ENCODE measurements at regions not wholly inside any gene's neighbourhood (a gene's known extent, or its start where the extent isn't known, plus 50 kb on each side); places are given as distances from the start of the nearest gene placed in this dataset.
"Not testable (repeated sequence)": the region's sequence is repeated elsewhere in the genome, so short reads cannot be mapped to it uniquely, and the experiment has no call there.

- Histone ChIP-seq H3K9me3 (ENCODE audit: control insufficient read depth in 2 of 2, low read length in 2 of 2) (no peaks in the 10 kb centered on the region), H3K27ac (ENCODE audit: low read depth in 2 of 2, low read length in 2 of 2) (no peak overlapping the region), H3K9ac (ENCODE audit: low read depth in 1 of 2, low read length in 2 of 2) (no peak overlapping the region), H3K4me1 (ENCODE audit: control insufficient read depth in 2 of 2, insufficient read depth in 2 of 2, low read length in 2 of 2) (no peaks in the 10 kb centered on the region), H3K4me3 (ENCODE audit: low read length in 2 of 2) (no peak overlapping the region), H3K27me3 (ENCODE audit: control insufficient read depth in 2 of 2, insufficient read depth in 2 of 2, low read length in 2 of 2) (no peaks in the 10 kb centered on the region), H3K36me3 (ENCODE audit: control insufficient read depth in 2 of 2, insufficient read depth in 2 of 2, low read length in 2 of 2) (no peaks in the 10 kb centered on the region)
Measured at GRCh38 chr3:159884661-159885402, 103.8 kb upstream of the IL12A start.

GRCh38 chr3:159886050-159886449, 102.6 kb upstream of the IL12A start:
- no peaks in the 10 kb centered on the region for H3K9me3 ChIP-seq (ENCODE audit: control insufficient read depth in 2 of 2, low read length in 2 of 2)
- no peak overlapping the region for H3K4me3 ChIP-seq (ENCODE audit: low read length in 2 of 2)
- H3K36me3 ChIP-seq (ENCODE audit: control insufficient read depth in 2 of 2, insufficient read depth in 2 of 2, low read length in 2 of 2), result no peaks in the 10 kb centered on the region
- H3K27ac ChIP-seq (ENCODE audit: low read depth in 2 of 2, low read length in 2 of 2), result no peak overlapping the region
- no peaks in the 10 kb centered on the region for H3K4me1 ChIP-seq (ENCODE audit: control insufficient read depth in 2 of 2, insufficient read depth in 2 of 2, low read length in 2 of 2)
- no peaks in the 10 kb centered on the region for H3K27me3 ChIP-seq (ENCODE audit: control insufficient read depth in 2 of 2, insufficient read depth in 2 of 2, low read length in 2 of 2)
- H3K9ac ChIP-seq (ENCODE audit: low read depth in 1 of 2, low read length in 2 of 2), result no peak overlapping the region

GRCh38 chr3:159886530-159886929, 102.1 kb upstream of the IL12A start:
- not testable (repeated sequence) for H3K4me3 ChIP-seq (ENCODE audit: low read length in 2 of 2); H3K9me3 ChIP-seq (ENCODE audit: control insufficient read depth in 2 of 2, low read length in 2 of 2); H3K27me3 ChIP-seq (ENCODE audit: control insufficient read depth in 2 of 2, insufficient read depth in 2 of 2, low read length in 2 of 2); H3K36me3 ChIP-seq (ENCODE audit: control insufficient read depth in 2 of 2, insufficient read depth in 2 of 2, low read length in 2 of 2); H3K27ac ChIP-seq (ENCODE audit: low read depth in 2 of 2, low read length in 2 of 2); H3K9ac ChIP-seq (ENCODE audit: low read depth in 1 of 2, low read length in 2 of 2); H3K4me1 ChIP-seq (ENCODE audit: control insufficient read depth in 2 of 2, insufficient read depth in 2 of 2, low read length in 2 of 2)

- H3K4me1 ChIP-seq (ENCODE audit: control insufficient read depth in 2 of 2, insufficient read depth in 2 of 2, low read length in 2 of 2), result no peaks in the 10 kb centered on the region
- H3K27me3 ChIP-seq (ENCODE audit: control insufficient read depth in 2 of 2, insufficient read depth in 2 of 2, low read length in 2 of 2), result no peaks in the 10 kb centered on the region
- H3K27ac ChIP-seq (ENCODE audit: low read depth in 2 of 2, low read length in 2 of 2), result no peak overlapping the region
- no peak overlapping the region for H3K4me3 ChIP-seq (ENCODE audit: low read length in 2 of 2)
- no peaks in the 10 kb centered on the region for H3K9me3 ChIP-seq (ENCODE audit: control insufficient read depth in 2 of 2, low read length in 2 of 2)
- no peaks in the 10 kb centered on the region for H3K36me3 ChIP-seq (ENCODE audit: control insufficient read depth in 2 of 2, insufficient read depth in 2 of 2, low read length in 2 of 2)
- H3K9ac ChIP-seq (ENCODE audit: low read depth in 1 of 2, low read length in 2 of 2), result no peak overlapping the region
Measured at GRCh38 chr3:159887168-159887567, 101.5 kb upstream of the IL12A start.

GRCh38 chr3:159887911-159888310, 100.7 kb upstream of the IL12A start:
- Histone ChIP-seq H3K9ac (ENCODE audit: low read depth in 1 of 2, low read length in 2 of 2) (no peak overlapping the region), H3K4me3 (ENCODE audit: low read length in 2 of 2) (no peak overlapping the region), H3K27me3 (ENCODE audit: control insufficient read depth in 2 of 2, insufficient read depth in 2 of 2, low read length in 2 of 2) (no peaks in the 10 kb centered on the region), H3K4me1 (ENCODE audit: control insufficient read depth in 2 of 2, insufficient read depth in 2 of 2, low read length in 2 of 2) (no peaks in the 10 kb centered on the region), H3K27ac (ENCODE audit: low read depth in 2 of 2, low read length in 2 of 2) (no peak overlapping the region), H3K9me3 (ENCODE audit: control insufficient read depth in 2 of 2, low read length in 2 of 2) (no peaks in the 10 kb centered on the region), H3K36me3 (ENCODE audit: control insufficient read depth in 2 of 2, insufficient read depth in 2 of 2, low read length in 2 of 2) (no peaks in the 10 kb centered on the region)

- no peaks in the 10 kb centered on the region for H3K36me3 ChIP-seq (ENCODE audit: control insufficient read depth in 2 of 2, insufficient read depth in 2 of 2, low read length in 2 of 2)
- no peak overlapping the region for H3K27ac ChIP-seq (ENCODE audit: low read depth in 2 of 2, low read length in 2 of 2)
- no peak overlapping the region for H3K9ac ChIP-seq (ENCODE audit: low read depth in 1 of 2, low read length in 2 of 2)
- H3K9me3 ChIP-seq (ENCODE audit: control insufficient read depth in 2 of 2, low read length in 2 of 2), result no peaks in the 10 kb centered on the region
- no peak overlapping the region for H3K4me3 ChIP-seq (ENCODE audit: low read length in 2 of 2)
- no peaks in the 10 kb centered on the region for H3K27me3 ChIP-seq (ENCODE audit: control insufficient read depth in 2 of 2, insufficient read depth in 2 of 2, low read length in 2 of 2)
- no peaks in the 10 kb centered on the region for H3K4me1 ChIP-seq (ENCODE audit: control insufficient read depth in 2 of 2, insufficient read depth in 2 of 2, low read length in 2 of 2)
Measured at GRCh38 chr3:159892171-159892795, 96.4 kb upstream of the IL12A start.

- no peak overlapping the region for H3K27ac ChIP-seq (ENCODE audit: low read depth in 2 of 2, low read length in 2 of 2)
- no peak overlapping the region for H3K9ac ChIP-seq (ENCODE audit: low read depth in 1 of 2, low read length in 2 of 2)
- no peaks in the 10 kb centered on the region for H3K9me3 ChIP-seq (ENCODE audit: control insufficient read depth in 2 of 2, low read length in 2 of 2)
- H3K27me3 ChIP-seq (ENCODE audit: control insufficient read depth in 2 of 2, insufficient read depth in 2 of 2, low read length in 2 of 2), result no peaks in the 10 kb centered on the region
- no peaks in the 10 kb centered on the region for H3K4me1 ChIP-seq (ENCODE audit: control insufficient read depth in 2 of 2, insufficient read depth in 2 of 2, low read length in 2 of 2)
- H3K4me3 ChIP-seq (ENCODE audit: low read length in 2 of 2), result no peak overlapping the region
- H3K36me3 ChIP-seq (ENCODE audit: control insufficient read depth in 2 of 2, insufficient read depth in 2 of 2, low read length in 2 of 2), result no peaks in the 10 kb centered on the region
Measured at GRCh38 chr3:159892801-159893200, 95.8 kb upstream of the IL12A start.

- Histone ChIP-seq H3K36me3 (ENCODE audit: control insufficient read depth in 2 of 2, insufficient read depth in 2 of 2, low read length in 2 of 2) (no peaks in the 10 kb centered on the region), H3K4me1 (ENCODE audit: control insufficient read depth in 2 of 2, insufficient read depth in 2 of 2, low read length in 2 of 2) (no peaks in the 10 kb centered on the region)
Measured at GRCh38 chr3:159894386-159894785, 94.2 kb upstream of the IL12A start.

GRCh38 chr3:159895430-159895829, 93.2 kb upstream of the IL12A start:
- Histone ChIP-seq H3K4me1 (ENCODE audit: control insufficient read depth in 2 of 2, insufficient read depth in 2 of 2, low read length in 2 of 2) (no peaks in the 10 kb centered on the region), H3K36me3 (ENCODE audit: control insufficient read depth in 2 of 2, insufficient read depth in 2 of 2, low read length in 2 of 2) (no peaks in the 10 kb centered on the region), H3K27me3 (ENCODE audit: control insufficient read depth in 2 of 2, insufficient read depth in 2 of 2, low read length in 2 of 2) (no peaks in the 10 kb centered on the region), H3K9me3 (ENCODE audit: control insufficient read depth in 2 of 2, low read length in 2 of 2) (no peaks in the 10 kb centered on the region), H3K27ac (ENCODE audit: low read depth in 2 of 2, low read length in 2 of 2) (no peak overlapping the region), H3K4me3 (ENCODE audit: low read length in 2 of 2) (no peak overlapping the region), H3K9ac (ENCODE audit: low read depth in 1 of 2, low read length in 2 of 2) (no peak overlapping the region)

More at GRCh38 chr3:159894386-159894785, 94.2 kb upstream of the IL12A start:
- Histone ChIP-seq H3K27me3 (ENCODE audit: control insufficient read depth in 2 of 2, insufficient read depth in 2 of 2, low read length in 2 of 2) (no peaks in the 10 kb centered on the region), H3K9me3 (ENCODE audit: control insufficient read depth in 2 of 2, low read length in 2 of 2) (no peaks in the 10 kb centered on the region), H3K4me3 (ENCODE audit: low read length in 2 of 2) (no peak overlapping the region), H3K27ac (ENCODE audit: low read depth in 2 of 2, low read length in 2 of 2) (no peak overlapping the region), H3K9ac (ENCODE audit: low read depth in 1 of 2, low read length in 2 of 2) (no peak overlapping the region)

- Histone ChIP-seq H3K36me3 (ENCODE audit: control insufficient read depth in 2 of 2, insufficient read depth in 2 of 2, low read length in 2 of 2) (no peaks in the 10 kb centered on the region), H3K4me3 (ENCODE audit: low read length in 2 of 2) (no peak overlapping the region), H3K4me1 (ENCODE audit: control insufficient read depth in 2 of 2, insufficient read depth in 2 of 2, low read length in 2 of 2) (no peaks in the 10 kb centered on the region), H3K27me3 (ENCODE audit: control insufficient read depth in 2 of 2, insufficient read depth in 2 of 2, low read length in 2 of 2) (no peaks in the 10 kb centered on the region), H3K27ac (ENCODE audit: low read depth in 2 of 2, low read length in 2 of 2) (no peak overlapping the region), H3K9me3 (ENCODE audit: control insufficient read depth in 2 of 2, low read length in 2 of 2) (no peaks in the 10 kb centered on the region), H3K9ac (ENCODE audit: low read depth in 1 of 2, low read length in 2 of 2) (no peak overlapping the region)
Measured at GRCh38 chr3:159896543-159896942, 92.1 kb upstream of the IL12A start.

All from mucosa of rectum (tissue), 2 donors.